ENCODE measurements at regions not wholly inside any gene's neighbourhood (a gene's known extent, or its start where the extent isn't known, plus 50 kb on each side); places are given as distances from the start of the nearest gene placed in this dataset.

- TF ChIP-seq, protein P1, sequence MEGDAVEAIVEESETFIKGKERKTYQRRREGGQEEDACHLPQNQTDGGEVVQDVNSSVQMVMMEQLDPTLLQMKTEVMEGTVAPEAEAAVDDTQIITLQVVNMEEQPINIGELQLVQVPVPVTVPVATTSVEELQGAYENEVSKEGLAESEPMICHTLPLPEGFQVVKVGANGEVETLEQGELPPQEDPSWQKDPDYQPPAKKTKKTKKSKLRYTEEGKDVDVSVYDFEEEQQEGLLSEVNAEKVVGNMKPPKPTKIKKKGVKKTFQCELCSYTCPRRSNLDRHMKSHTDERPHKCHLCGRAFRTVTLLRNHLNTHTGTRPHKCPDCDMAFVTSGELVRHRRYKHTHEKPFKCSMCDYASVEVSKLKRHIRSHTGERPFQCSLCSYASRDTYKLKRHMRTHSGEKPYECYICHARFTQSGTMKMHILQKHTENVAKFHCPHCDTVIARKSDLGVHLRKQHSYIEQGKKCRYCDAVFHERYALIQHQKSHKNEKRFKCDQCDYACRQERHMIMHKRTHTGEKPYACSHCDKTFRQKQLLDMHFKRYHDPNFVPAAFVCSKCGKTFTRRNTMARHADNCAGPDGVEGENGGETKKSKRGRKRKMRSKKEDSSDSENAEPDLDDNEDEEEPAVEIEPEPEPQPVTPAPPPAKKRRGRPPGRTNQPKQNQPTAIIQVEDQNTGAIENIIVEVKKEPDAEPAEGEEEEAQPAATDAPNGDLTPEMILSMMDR (IDR thresholded peaks at IDR 0.05), result no peak
- TF ChIP-seq ZFX (IDR thresholded peaks at IDR 0.05; ENCODE audit: borderline replicate concordance), result no peak
Observed at GRCh38 chr9:115369322-115369957, 251.5 kb upstream of the TNC start.

All from 22Rv1 (cell line).